CD4-positive, alpha-beta T cell treated with Interleukin-4 for 4 hours (primary cell): ENCODE measurements at regions not wholly inside any gene's neighbourhood (a gene's known extent, or its start where the extent isn't known, plus 50 kb on each side); places are given as distances from the start of the nearest gene placed in this dataset.

Experiments
- DNase-seq: peaks from one replicate; pipeline ENCODE4 v3.0.0-alpha.2; 2020

DNA sequence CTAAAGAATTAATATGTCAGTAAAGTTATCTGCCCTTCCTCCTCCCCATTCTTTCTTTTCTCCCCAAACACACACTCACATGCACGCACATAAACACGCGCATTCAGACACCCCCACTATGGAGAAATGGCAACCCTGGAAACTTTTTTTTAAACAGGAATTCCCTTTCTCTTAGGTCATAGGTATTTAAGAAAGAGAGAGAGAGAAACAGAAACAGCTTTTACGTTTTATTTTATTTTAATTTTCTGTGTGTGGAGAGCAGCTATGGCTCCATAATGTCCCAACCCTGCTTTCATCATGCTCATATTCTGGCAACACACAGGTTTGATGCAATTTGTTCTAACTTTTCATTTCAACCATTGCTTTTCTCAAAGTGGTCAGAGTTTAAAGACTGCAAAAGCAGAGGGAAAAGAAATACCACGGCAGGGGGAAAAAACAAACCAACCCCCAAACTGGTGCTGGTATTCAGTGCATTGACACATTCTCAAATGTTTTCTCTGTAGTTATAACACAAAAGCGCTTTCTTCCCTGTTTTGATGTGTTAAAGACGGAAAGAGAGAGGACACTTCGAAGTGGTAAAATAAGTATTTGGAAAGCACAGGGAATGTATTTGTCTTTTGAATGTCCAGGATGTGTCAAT is 126.0 kb upstream of the TMEM161B start:
- no peak for DNase-seq

DNA sequence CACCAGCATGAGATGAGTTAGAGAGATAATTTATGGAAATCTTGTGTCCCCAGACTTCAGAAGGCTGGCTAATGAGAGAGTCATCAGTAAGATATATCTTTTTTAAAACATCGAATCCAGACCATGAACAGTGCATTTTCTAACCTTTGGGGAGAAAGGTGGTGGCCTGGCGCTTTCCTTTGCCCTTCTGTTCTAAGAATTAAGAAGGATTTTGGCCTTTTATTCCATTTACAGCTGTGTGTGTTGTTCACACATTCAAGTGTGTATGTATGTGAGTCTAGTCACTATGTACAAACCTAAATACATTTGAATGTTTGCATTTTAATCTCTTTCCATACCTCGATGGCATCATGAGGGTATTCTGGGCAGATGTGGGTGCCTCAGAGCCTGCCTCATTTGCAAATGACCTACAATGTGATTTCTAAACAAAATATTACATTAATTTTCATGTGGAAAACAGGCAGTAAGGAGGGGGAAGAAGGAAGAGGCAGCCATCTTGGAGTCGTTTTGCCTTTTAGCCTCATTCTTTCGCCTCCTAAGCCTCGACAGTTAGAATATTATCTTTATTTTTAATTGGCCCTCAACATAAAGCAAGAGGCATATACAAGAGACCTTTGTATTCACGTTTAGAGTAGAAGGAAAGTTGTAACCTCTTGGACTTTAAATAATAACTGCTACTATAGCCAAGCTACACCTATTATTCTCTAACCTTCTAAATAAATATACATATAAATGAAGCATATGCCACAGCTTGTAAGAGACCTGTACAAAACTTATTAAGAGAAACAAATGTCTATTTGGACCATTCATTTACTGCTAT is 125.3 kb upstream of the TMEM161B start:
- DNase-seq, result no peak

DNA sequence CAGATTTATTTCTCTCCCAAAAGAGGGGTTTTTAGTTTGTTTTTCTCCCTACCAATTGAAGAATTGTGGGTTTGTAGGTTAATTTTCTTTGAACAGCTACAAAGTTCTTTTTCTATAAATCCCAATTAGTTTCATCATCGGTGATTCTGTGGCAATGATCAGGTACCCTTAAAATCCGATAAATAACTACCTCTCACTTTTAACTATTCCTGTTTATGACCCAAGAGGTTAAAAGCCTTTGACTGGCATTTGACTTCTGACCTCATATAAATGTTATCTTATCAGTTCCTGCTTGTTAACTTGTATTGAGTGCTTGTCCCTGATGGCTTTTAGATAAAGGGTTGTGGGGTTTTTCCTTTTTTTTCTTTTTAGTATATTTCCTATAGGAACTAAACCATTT is 124.4 kb upstream of the TMEM161B start:
- no peak for DNase-seq

DNA sequence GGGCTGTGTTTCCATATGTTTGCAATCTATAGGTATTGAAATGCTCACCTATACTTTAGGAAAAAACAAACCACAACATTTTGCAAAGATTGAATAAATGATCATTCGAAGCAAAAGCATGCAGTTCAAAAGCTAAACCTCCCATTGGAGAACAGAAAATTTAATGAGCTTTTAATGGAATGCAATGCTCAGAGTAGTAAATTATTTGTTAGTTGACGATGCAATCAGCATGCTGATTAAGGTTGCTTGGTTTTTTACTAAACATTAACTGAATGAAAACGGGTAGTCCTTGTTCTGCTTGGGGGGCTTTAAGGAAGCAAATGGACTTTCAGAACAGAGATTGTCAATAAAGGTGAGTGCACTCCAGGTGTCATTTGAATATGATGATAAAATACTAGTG is 123.3 kb upstream of the TMEM161B start:
- no peak for DNase-seq

DNA sequence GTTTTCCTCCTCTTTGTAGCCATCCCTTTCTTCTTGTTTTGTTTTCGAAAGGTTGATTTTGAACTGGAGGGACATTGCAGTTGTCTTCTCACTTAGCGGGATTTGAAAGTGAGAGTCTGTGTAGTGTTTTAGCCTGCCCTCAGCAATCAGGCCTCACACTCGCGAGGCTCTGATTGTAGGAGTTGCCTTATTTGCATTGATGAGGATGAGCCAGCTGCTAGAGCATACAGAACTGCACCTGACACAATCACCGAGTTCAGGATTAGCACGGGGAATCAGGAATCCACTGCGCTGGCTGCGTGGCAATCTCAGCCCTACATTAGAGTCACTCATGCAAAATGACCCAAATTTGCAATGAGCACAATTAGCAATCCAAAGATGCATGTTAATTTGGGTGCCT is 122.5 kb upstream of the TMEM161B start:
- DNase-seq, result no peak

DNA sequence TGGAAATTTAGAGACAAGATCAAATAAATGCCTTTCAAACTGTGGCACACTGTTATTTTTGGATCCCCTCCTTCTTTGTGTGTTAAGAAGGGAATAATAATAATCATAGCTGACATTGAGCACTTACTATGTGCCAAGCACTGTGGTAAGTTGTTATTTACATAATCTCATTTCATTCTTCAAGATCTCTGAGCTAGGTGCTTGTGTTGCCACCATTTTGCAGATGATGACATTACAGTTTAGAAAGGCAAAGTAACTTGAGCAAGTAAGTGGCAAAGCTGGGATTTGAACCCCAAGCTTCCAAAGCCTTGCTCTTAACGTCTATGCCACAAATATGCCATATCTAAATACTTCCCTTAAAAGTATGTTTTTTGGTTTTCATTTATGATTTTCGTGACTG is 121.8 kb upstream of the TMEM161B start:
- DNase-seq, result no peak

DNA sequence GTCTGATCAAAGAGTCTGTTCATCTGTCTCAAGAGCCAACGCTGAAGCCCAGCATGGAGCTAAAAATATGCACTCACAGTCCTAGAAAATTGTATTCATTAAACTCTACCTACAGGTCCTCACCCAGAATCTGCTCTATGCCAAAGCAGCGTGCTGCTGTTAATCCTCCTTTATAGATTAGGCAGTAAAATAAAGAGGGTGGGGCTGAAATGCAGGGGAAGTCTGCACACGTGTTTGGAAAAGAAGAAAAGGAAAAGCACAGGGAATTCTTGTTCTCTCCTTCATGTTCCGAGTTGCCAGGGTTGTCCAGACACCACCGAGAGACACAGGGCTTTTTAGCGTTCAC is 121.4 kb upstream of the TMEM161B start:
- DNase-seq, result no peak

DNA sequence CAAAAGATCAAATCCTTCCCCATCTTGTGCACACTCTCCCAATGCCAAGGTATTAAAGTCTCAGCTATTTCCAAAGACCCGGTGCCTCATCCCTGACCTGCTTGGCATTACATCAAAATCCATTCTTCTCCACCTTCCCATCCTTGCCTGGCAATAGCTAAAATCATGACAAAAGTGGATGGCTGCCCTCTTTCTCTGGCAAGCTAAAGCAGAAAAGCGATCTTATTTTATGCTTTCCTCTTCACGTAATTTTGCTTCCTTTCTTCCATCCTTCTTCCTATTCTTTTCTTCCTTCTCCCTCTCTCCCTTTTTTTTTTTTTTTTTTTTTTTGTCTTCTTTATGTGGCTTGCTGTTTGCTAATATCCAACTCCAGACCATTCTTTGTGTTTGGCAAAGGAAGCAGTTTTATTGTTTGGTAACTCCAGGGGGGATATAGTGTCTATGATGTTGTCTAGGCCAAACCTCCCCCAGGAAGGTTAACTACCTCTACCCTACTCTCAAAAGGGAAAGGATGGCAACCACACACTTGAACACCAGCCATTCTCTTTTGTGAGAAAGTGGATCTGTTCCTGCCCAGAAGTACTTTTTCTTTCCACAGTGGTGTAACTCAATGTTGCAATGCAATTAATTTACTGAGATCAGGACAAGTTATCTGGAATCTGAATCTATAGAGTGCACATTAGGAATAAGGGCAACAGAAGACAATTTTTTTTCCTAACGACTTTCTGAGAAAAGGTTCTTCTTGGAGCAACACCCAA is 120.9 kb upstream of the TMEM161B start:
- DNase-seq, result no peak

DNA sequence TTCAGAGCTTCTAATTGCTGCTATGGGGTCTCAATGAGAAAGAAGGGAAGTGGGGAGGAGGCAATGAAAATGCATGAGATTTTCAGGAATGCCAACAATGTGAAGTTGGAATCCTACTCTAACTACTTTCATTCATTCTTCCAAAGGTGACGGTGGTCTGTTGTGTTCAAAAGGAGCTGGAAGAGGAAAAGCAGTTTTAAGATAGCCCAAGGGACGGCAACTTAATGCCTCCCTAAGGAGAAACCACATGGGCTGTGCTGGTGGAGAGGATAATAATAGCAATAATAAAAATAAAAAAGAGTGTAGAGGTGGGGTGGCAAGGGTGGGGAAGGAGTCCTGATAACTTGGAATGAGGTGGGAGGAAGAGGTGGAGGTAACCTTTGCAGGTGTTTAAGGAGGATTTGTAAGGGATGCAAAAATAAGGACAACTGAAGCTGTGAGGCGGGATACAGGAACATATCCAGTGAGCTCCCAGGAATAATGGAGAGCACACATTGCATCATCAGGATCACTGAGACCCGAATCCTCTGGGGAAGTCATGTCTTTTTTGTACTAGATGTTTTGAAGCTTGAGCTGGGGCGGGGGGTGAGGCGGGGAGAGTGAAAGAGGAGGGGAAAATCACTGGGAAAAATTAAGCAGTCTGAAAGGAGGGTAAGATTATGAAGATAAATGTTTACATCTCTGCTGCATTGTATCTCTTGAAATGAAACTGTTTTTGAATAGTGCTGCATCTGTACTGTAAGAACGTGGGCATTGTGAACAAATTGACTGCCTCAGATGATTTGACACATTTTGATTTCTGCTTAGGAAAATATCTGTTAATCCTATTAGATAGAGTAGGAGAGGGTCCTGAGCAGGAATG is 120.1 kb upstream of the TMEM161B start:
- no peak for DNase-seq

DNA sequence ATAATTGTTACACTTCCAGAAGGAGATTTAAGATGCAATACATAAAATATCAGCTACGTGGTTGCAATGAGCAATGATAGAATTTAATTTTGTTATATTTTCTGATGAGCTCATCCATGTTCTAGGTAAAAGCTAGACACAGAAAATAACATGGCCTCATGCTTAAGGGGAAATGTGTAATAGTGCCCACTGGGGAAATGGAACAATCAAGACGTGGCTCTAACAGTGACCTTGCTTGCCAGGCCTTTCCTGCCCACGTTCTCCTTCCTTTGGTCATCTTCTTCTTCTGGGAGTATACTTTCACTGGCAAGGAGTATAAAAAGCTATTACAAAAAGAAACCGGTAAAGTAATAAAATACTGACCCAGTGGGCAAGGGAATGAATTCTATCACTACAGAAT is 116.2 kb upstream of the TMEM161B start:
- DNase-seq, result no peak

DNA sequence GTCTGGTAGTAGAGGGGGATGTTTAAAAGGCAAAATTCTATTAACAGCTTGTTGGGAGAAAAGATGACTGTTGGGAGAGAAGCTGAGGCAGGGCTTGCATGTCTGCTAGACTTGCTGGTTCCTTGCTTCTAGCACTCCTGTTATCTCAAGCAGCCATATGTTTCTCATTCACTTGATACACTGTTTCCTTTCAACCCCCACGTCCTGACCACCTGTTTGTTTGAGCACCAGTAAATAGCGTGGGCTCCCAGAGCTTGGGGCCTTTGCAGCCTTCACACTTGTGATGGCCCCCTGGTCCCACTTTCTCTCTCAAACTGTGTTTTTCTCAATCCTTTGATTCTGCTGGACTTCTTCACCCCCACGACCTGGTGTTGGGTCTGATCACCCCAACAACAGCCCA is 111.7 kb upstream of the TMEM161B start:
- no peak for DNase-seq

DNA sequence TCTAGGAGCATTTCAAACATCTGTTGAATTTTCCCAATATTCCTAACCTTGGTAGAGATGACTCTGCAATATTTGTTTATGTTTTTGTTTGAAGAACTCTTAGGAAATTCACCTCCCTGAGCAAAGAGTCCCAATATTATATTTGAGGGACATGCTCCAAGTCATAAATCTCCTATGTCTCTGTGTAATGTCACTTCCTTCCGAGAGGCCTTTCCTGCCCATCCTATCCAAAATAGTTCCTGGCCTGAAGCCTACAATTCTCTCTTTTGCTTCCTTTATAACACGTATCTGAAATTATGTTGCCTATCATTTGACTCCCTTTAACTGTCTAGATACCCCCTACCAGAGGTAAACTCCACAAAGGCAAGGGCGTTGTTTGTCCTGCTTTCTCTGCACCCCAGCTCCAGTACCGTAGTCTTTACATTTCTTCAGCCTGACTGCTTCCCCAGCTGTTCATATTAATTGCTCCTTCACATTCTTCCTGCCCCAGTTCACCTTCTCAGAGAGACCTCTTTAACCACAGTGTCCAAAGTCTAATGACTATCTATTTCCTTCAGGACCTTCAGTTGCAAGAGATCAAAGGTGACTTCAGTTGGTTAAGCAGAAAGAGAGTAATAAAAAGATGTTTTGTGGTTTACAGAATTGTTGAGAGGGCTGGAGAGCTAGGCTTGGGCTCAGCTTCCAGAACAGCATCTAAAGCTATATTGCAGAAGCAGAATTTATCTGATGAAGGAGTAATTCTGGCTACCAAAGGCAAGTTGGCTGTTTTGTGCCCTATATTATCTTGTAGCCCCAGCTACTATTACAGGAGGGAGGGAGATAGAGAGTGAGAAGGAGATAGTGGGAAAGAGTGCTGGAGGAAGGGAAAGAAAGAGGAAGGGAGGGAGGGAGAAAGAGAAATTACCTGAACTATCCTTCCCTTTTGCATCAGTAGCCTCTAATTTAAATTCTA is 109.3 kb upstream of the TMEM161B start:
- no peak for DNase-seq

DNA sequence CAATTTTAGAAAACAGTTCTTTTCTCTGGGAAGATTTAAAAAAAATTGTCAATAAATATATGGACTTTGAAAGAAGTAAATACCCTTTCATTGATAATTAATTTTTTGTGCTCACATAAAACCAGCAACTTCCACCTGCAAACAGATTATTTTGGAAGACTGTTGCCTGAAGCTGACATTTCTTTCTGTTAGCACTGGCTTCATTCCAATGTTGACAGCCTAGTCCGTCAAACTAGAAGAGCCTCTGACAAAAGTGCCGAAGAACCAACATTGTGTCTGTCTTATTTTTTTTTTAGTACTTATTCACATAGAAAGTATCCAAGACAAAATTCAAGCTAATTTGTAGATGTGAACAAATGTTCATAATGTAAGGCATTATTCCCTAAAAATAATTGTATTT is 108.6 kb upstream of the TMEM161B start:
- no peak for DNase-seq

DNA sequence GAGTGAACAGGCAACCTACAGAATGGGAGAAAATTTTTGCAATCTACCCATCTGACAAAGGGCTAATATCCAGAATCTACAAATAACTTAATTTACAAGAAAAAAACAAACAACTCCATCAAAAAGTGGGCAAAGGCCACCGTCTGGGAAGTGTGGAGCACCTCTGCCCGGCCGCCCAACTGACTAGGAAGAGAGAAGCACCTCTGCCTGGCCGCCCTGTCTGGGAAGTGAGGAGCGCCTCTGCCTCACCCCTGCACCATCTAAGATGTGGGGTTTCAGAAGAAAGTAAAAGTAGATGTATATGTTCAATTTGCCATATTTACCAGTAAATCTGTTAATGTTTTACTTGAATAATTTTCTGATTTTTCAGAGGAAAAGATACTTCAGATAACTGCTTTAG is 108.1 kb upstream of the TMEM161B start:
- DNase-seq, result no peak

DNA sequence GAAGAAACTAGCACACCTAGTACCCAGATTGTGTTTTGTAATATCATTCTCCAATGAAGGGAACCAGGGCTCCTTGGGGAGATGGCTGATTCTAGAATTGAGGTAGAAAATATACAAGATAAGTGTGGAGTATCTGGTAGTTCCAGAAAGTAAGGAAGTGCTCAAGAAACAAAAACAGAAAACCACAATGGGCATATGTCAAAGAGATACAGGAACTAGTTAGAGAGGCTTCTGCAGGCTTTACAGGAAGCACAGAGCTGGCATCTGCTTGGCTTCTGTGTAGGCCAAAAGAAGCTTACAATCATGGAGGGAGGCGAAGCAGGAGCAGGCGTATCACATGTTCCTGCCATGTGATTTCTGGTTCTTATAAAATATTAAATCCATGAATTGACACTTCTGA is 105.7 kb upstream of the TMEM161B start:
- no peak for DNase-seq

DNA sequence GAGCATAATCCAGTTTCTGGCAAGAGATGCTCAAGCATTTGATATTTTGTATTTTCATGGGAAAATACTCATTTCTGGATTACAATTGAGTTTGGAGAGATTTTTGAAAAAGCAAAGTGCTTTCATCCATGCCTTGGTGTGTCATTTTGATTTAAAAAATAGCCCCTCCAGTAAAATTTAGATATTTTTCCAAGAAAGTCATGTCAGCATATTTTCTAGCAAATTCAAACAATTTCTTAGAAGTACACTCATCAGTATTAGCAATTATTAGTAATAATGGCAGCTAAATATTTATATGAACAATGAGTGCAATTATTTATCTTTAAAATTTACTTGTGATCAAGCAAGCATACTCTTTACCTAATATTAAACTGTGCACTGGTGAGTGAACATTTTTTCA is 102.2 kb upstream of the TMEM161B start:
- no peak for DNase-seq

DNA sequence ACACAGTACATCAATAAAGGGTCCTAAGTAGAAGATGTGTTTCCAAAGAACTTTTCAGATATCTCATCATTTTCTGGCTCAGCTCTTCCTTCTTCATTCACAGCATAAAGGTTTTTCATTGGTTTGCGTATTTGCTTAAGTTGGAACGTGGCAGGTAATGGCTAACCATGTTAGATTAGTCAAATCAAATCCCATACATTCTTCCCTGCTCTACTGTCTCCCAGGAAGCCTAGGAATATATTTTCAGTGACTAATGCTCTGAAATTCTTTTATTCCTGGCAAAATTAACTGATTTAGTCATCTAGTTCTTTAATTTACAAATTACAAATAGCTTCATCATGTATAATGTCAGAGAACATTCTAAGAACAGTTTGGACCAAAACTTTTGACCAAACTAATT is 99.6 kb upstream of the TMEM161B start:
- DNase-seq, result no peak

DNA sequence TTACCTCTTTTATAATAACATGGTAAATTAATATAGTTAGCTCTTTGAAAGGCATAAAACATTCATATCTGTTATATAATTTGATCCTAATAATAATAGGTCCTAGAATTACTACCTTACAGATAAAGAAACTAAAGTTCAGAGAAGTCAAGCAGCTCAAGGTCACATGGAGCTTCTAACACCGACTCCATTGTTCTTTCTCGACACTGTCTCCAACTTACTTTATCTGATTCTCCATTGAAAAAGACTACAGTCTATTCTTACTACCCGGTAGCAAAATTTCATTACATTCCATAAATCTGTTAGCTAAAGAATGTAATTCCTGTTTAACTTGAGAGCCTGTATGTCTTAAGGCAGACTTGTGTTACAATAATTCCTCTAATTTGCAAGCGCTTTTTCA is 96.3 kb upstream of the TMEM161B start:
- DNase-seq, result no peak

DNA sequence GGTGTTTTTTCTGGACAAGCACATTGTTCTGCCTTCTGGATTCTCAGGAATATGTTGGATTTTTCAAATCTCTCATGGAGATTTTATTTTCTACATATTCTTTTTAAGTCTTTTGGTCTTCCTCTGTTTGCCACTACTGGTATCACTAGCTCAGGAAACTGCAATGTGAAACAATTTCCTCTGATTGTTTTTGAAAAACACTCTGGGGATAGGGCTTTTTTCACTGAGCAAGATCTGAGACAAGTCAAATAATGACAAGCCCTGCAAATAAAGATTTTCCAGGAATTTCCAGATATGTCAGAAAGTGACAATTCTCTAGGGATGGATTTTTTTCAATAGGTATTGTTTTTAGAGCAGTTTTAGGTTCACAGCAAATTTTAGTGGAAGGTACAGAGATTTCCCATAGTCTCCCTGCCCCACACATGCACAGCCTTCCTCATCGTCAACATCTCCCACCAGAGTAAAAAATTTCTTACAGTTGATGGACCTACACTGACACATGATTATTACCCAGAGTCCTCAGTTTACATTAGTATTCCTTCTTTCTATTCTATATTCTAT is 86.9 kb upstream of the TMEM161B start:
- no peak for DNase-seq

DNA sequence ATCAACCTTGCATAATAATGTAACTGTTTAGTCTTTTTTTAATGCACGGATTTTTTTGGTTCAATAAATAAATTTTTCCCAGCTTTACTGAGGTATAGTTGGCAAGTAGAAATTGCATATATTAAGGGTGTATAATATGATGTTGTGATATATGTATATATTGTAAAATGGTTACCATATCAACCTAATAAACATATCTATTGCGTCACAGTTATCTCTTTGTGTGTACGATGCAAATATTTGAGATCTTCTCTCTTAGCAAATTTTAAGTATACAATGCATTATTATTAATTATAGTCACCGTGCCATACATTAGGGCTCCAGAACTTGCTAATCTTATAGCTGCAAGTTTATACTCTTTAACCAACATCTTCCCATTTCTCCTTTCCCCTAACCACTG is 57.2 kb upstream of the TMEM161B start:
- no peak for DNase-seq

DNA sequence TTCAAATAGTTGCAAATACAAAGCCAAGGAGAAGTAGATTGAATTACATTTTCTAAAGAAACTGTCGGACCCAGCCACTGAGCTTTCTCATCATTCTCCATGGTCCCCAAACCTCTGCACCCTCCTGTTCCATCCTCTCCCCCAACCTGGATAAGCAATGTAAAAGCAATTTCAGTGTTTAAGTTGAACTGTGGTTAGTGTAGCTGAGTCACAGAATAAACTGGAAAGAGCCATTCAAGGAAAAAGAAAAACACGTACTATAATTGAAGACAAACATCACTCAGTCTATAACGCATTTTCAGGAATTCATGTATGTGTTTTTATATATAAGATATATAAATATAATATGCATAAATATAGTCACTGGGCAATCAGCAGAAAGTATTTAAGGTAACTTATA is 54.1 kb upstream of the TMEM161B start:
- DNase-seq, result no peak
